H1 (cell line): ENCODE measurements at regions not wholly inside any gene's neighbourhood (a gene's known extent, or its start where the extent isn't known, plus 50 kb on each side); places are given as distances from the start of the nearest gene placed in this dataset.

ENCODE experiments used
- SIX5 ChIP-seq: IDR thresholded peaks from 2 replicates; pipeline ENCODE4 v1.6.1; 2011; ENCODE audit warnings: mild to moderate bottlenecking, low read depth, low read length

DNA sequence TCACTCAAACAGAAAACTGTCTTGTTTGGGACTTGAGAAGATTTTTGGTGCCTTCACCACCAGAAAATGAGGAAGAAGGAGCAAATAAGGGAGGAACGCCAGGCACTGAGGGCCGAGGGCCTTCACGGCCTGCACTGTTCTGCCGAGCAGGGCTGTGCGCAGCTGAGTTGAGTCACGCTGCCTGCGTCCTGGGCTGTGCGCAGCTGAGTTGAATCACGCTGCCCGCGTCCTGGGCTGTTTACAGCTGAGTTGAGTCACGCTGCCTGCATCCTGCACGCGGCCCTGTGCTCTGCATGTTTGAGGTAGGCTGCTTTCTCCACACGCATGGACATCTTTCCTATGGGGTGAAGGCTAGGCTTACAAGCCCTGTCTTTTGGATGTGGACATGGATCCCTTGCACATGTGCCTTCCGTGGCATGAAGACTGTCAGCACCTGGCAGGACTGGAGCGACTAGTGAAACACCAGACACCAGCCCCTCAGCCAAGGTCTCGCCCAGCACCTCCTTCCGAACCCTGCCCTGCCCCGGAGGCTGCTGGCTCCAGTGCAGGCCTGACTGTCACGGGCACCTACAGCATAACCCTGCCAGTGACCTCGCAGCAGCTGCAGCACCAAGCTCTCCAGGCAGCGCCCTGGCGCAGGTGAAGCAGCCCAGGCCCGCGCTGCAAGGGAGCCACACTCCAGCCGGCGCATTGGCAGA is 96.7 kb downstream of the HTR5A start (continued):
- TF ChIP-seq SIX5 = no peak
